ENCODE measurements at regions not wholly inside any gene's neighbourhood (a gene's known extent, or its start where the extent isn't known, plus 50 kb on each side); places are given as distances from the start of the nearest gene placed in this dataset.
A peak's percentile ranks its signal among the peaks of the same experiment; 100 is the strongest.

- intact Hi-C loops (cut with micrococcal nuclease; ENCODE audit: unreplicated experiment) = no loop called here
- POLR2A ChIA-PET = no interaction called here
Measured at GRCh38 chr1:68327414-68327813, 95.1 kb upstream of the WLS start.

More at GRCh38 chr1:68327414-68327813, 95.1 kb upstream of the WLS start:
- no peak for TF ChIP-seq ZKSCAN8 (CRISPR knock-in tag; IDR thresholded peaks at IDR 0.05; ENCODE audit: borderline replicate concordance)
- TF ChIP-seq, protein P1, sequence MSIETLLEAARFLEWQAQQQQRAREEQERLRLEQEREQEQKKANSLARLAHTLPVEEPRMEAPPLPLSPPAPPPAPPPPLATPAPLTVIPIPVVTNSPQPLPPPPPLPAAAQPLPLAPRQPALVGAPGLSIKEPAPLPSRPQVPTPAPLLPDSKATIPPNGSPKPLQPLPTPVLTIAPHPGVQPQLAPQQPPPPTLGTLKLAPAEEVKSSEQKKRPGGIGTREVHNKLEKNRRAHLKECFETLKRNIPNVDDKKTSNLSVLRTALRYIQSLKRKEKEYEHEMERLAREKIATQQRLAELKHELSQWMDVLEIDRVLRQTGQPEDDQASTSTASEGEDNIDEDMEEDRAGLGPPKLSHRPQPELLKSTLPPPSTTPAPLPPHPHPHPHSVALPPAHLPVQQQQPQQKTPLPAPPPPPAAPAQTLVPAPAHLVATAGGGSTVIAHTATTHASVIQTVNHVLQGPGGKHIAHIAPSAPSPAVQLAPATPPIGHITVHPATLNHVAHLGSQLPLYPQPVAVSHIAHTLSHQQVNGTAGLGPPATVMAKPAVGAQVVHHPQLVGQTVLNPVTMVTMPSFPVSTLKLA (IDR thresholded peaks at IDR 0.05) = 0 out of 2 replicates have a peak, but pooled peaks have one; percentile 4
- no peak for TF ChIP-seq ZBTB42 (CRISPR knock-in tag; IDR thresholded peaks at IDR 0.05)
- TF ChIP-seq, protein P2, sequence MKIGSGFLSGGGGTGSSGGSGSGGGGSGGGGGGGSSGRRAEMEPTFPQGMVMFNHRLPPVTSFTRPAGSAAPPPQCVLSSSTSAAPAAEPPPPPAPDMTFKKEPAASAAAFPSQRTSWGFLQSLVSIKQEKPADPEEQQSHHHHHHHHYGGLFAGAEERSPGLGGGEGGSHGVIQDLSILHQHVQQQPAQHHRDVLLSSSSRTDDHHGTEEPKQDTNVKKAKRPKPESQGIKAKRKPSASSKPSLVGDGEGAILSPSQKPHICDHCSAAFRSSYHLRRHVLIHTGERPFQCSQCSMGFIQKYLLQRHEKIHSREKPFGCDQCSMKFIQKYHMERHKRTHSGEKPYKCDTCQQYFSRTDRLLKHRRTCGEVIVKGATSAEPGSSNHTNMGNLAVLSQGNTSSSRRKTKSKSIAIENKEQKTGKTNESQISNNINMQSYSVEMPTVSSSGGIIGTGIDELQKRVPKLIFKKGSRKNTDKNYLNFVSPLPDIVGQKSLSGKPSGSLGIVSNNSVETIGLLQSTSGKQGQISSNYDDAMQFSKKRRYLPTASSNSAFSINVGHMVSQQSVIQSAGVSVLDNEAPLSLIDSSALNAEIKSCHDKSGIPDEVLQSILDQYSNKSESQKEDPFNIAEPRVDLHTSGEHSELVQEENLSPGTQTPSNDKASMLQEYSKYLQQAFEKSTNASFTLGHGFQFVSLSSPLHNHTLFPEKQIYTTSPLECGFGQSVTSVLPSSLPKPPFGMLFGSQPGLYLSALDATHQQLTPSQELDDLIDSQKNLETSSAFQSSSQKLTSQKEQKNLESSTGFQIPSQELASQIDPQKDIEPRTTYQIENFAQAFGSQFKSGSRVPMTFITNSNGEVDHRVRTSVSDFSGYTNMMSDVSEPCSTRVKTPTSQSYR (CRISPR knock-in tag; IDR thresholded peaks at IDR 0.05; ENCODE audit: borderline replicate concordance) = no peak
- TF ChIP-seq CENPX (CRISPR knock-in tag; IDR thresholded peaks at IDR 0.05) = no peak
- no peak for TF ChIP-seq EHMT2 (IDR thresholded peaks at IDR 0.05; ENCODE audit: borderline replicate concordance, low read depth, low read length)
- Histone ChIP-seq H2AFZ (ENCODE audit: low read length) (no peak overlapping the region), H3K4me3 (replicated peaks in 1 of 3; ENCODE audit: insufficient read depth in 1 of 3, low read depth in 2 of 3, low read length in 3 of 3) (no peak overlapping the region), H3K9me3 (ENCODE audit: low read length) (no peaks in the 10 kb centered on the region), H3K27me3 (ENCODE audit: control insufficient read depth in 1 of 2, insufficient read depth in 2 of 2, low read length in 2 of 2) (no peaks in the 10 kb centered on the region; a peak in 1 of 5 replicates), H3K79me2 (ENCODE audit: insufficient read depth, low read length) (no peaks in the 10 kb centered on the region), H3K36me3 (replicated peaks in 1 of 2; ENCODE audit: control insufficient read depth in 1 of 2, insufficient read depth in 2 of 2, low read length in 2 of 2) (no peaks in the 10 kb centered on the region), H3K4me2 (ENCODE audit: low read depth, low read length) (no peak overlapping the region), H3K4me1 (ENCODE audit: insufficient read depth, low read length) (no peaks in the 10 kb centered on the region), H3K27ac (ENCODE audit: extremely low read length, insufficient read depth, low read length) (no peak overlapping the region), H3K9ac (ENCODE audit: insufficient read depth, low read depth, low read length) (no peak overlapping the region), H4K20me1 (ENCODE audit: insufficient read depth, low read length) (no peaks in the 10 kb centered on the region)
- ATAC-seq = no peak
- CTCF ChIA-PET (ENCODE audit: low intra/inter-chr PET ratio, low total read pairs) = no interaction called here
- DNase-seq (ENCODE audit: low spot score) = no peak
- FAIRE-seq = no peak
- in situ Hi-C loops (cut with HindIII; ENCODE audit: extremely low pct_ligation_motif_present, low pct_unique_long_range_greater_than_20kb) = no loop called here
- no TSS peak for BruUV-seq (replicated peaks)
- 2% methylated on average over 3 of the region's 3 CpGs for WGBS (ENCODE audit: low lambda C conversion rate)
